ENCODE measurements at regions not wholly inside any gene's neighbourhood (a gene's known extent, or its start where the extent isn't known, plus 50 kb on each side); places are given as distances from the start of the nearest gene placed in this dataset.

DNA sequence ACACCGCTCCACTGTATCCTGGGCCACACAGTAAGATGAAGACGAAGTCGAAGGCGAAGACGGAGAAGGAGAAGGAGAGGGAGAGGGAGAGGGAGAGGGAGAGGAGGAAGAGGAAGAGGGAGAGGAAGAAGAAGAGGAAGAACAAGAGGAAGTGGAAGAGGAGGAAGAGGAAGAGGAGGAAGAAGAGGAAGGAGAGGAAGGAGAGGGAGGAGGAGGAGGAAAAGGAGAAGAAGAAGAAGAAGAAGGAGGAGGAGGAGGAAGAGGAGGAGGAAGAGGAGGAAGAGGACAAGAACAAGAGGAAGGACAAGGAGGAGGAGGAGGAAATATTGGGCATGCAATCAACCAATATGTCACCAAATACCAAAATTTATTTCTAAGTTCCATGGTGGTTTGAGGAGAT, 149.5 kb upstream of the ERCC4 start:
- no peak overlapping the region for H3K4me3 ChIP-seq

DNA sequence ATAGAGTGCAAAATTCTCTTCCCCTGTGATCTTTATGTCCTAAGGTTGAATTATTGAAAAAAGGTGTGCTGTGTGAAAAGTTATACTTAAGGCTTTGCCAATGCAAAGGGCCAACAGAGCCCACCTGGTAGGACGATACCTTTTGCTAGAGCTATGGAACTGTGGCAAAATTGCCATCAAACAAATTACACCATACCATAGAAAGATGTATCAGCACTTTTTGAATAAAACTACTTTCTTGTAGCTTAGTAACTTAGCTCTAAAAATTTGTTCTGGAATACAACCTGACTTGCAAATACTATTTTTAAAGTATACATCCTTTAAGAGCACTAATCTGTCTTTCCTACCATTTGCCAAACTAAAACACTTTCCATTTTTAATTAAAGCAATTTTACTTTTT, 147.2 kb upstream of the ERCC4 start:
- Histone ChIP-seq H3K4me3 (no peak overlapping the region), H3K27ac (no peak overlapping the region)

More for the DNA sequence above, 149.5 kb upstream of the ERCC4 start:
- no peak overlapping the region for H3K27ac ChIP-seq

DNA sequence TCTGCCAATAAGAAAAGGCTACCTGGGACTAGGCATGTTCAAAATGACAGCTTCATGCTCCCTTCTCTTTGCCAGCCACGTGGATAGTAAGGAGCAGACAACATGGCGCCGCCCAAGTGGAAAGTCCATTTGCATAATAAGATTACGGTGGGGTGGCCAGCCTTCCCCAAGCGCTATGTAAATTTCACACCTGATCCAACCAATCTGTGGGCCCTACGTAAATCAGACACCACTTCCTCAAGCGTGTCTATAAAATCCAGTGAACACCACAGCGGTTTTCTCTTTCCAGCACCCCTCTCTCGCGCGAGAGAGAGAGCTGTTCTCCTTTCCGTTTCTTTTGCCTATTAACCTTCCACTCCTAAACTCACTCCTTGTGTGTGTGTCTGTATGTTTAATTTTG, 140.3 kb upstream of the ERCC4 start:
- H3K27ac ChIP-seq = no peak overlapping the region
- H3K4me3 ChIP-seq = no peak overlapping the region

DNA sequence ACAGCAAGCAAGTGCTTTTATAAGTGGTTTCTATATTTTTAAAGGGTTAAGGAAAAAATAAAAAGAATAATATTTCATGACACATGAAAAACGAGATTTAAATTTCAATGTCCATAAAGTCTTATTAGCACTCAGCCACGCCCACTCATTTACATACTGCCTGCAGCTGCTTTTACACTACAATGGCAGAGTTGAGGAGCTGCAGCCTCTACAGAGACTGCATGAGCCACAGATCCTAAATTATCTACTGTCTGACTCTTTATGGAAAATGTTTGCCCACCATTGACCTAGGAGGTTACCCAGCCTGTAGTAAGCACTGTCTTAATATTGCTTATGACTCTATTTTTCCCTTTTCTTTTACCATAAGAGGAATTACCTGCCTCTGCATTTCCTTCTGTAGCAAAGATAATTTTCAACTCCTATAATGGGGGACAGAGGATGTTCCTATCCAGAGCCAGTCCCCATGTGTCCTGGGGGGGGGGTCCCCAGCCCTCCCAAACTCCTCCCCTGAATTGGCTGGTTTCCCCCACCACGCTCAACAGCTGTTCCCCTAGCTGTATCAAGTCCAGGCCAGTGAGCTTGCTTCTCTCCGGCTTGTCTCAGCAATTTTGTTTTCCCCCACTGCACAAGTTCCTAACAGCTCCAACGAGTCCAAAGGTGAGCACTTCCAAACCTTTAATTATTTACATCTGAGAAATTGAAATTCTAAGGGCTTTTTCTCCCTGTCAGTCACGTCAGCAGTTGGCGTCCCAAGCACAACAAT, 139.4 kb upstream of the ERCC4 start:
- no peak overlapping the region for H3K4me3 ChIP-seq
- no peak overlapping the region for H3K27ac ChIP-seq

DNA sequence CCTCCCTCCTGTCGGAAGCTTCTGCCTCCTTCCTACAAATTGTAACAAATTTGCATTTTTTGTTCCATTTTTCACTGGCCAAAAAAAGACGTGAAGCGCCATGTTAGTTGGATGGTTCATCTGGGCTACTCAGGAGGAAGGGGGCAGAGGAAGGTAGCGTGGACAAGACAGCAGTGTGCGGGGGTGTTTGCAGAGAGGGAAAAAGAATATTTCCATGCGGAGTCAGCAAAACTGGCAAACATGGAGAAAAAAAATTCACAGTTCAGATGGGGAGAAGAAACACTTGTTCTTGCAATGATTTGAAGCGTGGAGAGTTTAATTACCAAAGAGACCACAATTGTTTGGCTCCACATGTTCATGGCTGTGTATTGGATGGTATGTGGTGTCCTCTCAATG, 138.8 kb upstream of the ERCC4 start:
- no peak overlapping the region for H3K27ac ChIP-seq
- no peak overlapping the region for H3K4me3 ChIP-seq

DNA sequence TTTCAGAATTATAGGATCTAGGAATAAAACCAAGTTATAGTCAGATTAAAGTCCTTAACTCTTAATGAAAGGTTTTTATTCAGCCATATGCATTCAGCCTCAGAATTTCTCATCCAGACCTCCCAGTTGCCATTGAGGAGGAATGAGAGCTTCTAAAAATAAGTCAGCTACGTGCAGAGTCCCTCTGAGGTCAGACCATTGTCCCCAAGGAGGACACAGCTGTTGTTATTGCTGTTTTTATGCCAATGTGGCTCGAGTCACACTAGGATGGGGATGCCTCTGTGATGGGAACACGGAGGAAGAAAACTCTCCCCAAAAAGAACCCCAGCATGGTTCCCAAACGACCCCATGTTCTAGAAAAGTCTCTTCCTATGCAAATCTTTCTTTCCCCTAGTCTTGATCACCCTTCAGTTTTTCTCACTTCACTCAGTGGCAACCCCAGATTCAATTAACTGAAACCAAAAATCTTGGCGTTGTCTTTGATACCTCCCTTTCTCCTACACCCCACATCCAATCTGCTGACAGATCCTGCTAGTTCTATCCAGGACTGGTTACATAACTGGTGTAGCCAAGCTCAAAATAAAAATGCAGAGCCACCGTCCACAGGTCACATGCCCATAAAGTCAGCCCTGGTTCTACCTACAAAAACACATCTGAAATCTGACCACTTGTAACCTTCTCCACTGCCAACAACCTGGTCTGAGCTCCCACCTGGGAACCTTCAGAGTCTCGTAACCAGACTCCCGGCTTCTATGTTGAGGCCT, 138.2 kb upstream of the ERCC4 start:
- H3K4me3 ChIP-seq = no peak overlapping the region
- H3K27ac ChIP-seq = no peak overlapping the region

DNA sequence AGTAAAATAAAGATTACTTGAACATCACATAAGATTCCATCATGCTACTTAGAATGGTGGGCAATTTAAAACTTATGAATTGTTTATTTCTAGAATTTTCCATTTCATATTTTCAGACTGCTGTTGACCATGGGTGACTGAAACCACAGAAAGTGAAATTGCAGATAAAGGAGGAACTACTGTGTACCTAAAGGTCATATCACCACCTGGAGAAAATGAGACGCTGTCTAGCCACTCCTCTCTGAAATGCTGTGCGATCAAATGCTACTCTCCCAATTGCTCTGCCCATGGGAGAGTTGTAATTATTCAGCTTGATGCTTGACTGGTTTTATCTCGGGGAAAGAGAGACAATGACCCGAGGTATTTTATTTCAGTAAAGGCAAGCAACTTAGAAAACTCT, 128.9 kb upstream of the ERCC4 start:
- Histone ChIP-seq H3K27ac (no peak overlapping the region), H3K4me3 (no peak overlapping the region)

DNA sequence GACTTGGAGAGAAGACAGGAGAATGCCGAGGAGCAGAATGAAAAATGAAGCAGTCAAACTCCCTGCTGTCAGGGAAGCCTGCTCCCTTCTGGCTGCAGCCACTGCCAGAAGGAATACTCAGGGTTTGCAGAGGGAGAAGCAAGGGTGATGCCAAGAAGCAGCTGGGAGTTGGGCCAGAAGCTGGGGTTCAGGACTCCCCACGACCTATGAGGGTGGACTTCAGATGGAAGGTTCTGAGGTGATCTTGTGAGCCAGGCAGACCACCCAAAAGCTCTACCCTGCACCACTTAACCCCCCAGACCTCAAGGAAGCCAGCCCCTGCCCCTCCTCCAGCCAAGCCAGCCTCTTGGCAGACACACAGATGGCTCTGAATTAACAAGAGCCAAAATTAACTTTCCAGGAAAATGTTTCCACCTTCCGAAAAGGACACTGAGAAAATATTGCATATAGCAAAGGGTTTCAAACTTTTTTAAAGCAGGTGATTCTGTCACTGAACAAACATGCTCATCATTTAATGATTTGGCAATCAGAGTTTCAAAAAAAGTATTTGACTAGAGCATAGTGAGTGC, 126.0 kb upstream of the ERCC4 start:
- peak overlapping the region in 1 of 21 experiments; percentile 68 for H3K27ac ChIP-seq
- no peak overlapping the region for H3K4me3 ChIP-seq

DNA sequence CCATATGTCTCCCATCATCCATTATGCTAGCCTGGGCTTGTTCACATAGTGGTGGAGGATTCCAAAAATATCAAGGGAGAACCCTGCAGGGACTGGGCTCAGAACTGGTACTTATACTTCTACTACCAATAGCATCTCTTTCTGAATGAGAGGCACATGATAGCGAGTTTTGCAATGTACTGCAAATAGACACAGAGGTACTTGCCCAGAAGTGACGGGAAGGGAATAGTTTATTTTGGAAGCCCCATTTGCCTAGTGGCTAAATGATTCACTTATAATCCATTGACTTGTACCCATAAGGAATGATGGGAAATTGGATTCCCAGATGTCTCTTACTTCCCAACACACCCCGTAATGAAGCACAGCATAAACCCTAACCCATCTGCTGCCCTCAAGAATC, 124.8 kb upstream of the ERCC4 start:
- H3K4me3 ChIP-seq = no peak overlapping the region
- H3K27ac ChIP-seq = peak overlapping the region in 1 of 21 experiments; percentile 68

DNA sequence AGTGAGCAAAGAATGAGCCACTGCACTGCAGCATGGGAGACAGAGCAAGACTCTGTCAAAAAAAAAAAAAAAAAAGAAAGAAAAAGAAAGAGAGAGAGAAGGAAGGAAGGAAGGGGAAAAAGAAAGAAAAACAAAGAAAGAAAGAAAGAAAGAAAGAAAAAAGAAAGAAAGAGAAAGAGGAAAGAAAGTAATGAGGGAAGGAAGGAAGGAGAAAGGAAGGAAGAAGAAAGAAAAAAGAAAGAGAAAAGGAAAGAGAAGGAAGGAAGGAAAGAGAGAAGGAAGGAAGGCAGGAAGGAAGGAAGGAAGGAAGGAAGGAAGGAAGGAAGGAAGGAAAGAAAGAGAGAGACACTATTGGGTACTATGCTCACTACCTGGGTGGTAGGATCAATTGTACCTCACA, 122.2 kb upstream of the ERCC4 start:
- no peak overlapping the region for H3K4me3 ChIP-seq
- H3K27ac ChIP-seq = no peak overlapping the region

DNA sequence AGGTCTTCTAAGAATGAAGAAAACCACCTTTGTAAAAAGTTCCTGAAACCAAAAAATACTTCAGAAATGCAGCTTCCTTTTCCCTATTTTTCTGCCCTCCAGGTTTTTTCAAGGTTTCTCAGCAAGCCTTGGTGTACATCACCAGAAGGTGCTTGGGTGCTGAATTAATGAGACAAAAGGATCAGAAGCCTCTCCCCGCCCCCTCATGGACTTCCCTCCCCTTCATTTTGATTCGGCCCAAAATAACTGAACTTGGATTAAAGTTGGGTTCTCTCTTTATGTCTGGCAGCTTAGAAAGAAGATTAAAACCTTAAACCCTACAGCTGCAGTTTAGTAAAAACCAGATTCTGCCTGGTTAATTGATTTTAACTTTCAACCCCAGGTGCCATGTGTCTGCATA, 121.7 kb upstream of the ERCC4 start:
- no peak overlapping the region for H3K27ac ChIP-seq
- no peak overlapping the region for H3K4me3 ChIP-seq

DNA sequence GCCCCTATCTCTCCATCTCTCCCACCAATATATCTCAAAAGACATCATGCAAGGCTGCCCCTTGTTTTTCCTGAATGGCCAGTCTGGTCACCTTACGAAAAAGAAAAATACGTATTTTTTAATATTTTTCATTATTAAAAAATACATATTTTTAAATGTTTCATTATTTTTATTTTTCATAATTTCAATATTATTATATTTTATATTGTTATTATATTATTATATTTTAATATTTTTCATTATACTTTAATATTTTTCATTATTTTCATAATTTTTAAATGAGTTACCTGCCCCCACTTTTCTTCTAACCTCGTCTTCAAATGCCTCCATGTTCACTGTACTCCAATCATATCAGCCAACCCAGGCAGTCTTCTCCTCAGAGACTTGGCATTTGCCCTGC, 116.0 kb upstream of the ERCC4 start:
- no peak overlapping the region for H3K4me3 ChIP-seq
- H3K27ac ChIP-seq = no peak overlapping the region

DNA sequence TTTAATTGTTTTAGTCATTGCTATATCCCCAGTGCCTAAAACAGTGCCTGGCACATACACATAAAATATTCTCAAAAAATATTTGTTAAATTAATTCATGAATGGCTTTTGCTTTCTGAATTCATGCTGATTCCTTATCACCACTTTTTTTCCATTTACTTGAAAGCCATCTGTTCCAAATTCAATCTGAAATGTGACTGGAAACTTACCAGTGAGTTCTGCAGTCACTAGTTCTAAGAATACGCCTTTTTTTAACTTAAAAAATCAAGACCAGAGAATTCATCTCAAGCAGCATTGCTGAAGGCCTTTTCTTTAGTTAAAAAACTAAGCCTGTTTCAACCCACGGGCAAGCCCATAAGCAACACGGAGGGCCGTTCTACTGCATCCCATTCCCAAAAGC, 114.0 kb upstream of the ERCC4 start:
- no peak overlapping the region for H3K27ac ChIP-seq
- no peak overlapping the region for H3K4me3 ChIP-seq

DNA sequence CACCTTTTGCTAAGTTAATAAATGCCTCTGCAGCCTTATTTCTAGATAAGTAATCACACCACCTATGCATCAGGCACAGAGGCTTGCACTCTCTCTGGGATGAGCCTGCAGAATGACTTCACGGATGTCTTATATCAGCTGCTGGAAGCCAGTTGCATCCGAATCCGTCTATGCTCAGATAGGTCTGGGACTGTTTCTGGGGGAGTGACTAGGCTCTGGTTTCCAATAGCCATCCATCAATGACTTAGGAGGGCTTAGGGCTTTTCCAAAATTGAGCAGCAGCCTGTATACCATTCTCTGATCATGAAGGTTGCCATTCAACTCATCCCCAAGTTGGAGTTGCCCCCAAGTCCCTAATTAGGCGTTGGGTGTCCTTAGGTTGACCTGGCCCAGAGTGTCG, 113.3 kb upstream of the ERCC4 start:
- Histone ChIP-seq H3K27ac (no peak overlapping the region), H3K4me3 (no peak overlapping the region)

DNA sequence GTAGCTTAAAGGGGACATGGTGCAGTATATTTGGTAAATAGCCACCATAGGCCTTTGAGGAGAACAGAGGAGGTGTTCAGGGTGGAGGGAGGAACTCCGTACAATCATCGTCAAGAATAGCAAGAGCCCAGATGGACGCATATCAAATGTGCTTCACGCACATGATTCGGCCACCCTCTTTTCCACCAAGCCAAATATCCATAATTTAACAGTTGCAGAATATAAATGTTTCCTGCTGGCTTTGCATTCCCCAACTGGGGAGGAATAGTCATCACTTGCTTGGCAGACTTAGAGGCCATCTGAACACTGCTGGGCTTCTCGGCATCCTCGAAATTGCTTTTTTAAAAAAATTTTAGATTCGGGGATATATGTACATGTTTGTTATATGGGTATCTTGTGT, 111.9 kb upstream of the ERCC4 start:
- Histone ChIP-seq H3K27ac (no peak overlapping the region), H3K4me3 (no peak overlapping the region)

DNA sequence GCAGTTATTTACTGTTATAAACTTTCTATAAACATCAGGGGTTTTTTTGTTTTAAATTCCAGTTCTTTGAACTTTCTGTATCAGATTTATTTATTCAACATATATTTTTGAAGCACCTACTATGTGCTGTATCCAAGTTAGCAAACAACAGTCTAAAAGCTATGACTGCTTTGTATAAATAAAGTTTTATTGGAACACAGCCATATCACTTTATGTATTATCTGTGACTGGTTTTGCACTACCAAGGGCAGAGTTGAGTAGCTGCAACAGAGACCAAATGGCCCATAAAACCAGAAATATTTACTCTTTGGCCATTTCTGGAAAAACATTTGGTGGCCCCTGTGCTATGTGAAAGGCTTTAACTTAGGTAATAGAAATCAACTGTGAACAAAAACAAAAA, 110.2 kb upstream of the ERCC4 start:
- H3K4me3 ChIP-seq = no peak overlapping the region
- H3K27ac ChIP-seq = no peak overlapping the region

DNA sequence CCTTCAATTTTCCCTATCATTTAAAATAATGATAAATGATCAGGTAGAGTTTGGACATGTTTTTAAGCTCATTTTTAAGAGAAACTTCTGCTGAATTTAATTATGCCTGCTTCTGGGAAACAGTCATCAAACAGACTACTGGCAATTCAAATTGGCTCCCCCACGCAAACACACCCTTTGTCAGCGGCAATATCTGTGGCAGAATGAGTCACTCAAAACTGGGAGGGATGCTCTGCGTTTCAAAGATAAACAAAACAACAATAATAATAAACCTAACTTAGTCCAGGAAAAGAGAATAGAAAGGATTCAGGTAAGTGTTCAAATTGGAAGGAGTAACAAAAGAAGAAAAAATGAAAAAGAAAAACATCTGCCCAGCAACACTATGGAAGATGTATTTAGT, 108.1 kb upstream of the ERCC4 start:
- H3K27ac ChIP-seq = peak overlapping the region in 2 of 21 experiments; percentile 47 to 50

DNA sequence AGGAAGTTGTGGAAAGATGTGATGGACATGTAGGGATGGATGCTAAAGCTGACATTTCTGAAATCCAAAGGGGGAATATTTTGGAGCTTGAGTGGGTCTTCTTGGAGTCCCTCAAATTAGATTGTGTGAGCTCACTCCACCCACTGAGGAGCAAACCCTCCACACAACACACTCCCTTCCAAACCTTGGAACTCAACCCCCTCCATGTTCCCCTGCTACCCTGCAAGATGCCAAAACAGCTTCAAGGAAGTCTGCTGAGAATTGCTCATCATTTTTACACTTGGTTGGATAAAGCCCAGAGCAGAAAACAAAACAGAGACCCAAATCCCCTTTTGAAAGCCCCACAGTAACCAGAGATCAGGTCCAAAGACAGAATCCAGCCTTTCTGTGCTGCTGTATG, 103.3 kb upstream of the ERCC4 start:
- Histone ChIP-seq H3K27ac (no peak overlapping the region), H3K4me3 (no peak overlapping the region)

More for the DNA sequence above, 108.1 kb upstream of the ERCC4 start:
- H3K4me3 ChIP-seq = no peak overlapping the region

DNA sequence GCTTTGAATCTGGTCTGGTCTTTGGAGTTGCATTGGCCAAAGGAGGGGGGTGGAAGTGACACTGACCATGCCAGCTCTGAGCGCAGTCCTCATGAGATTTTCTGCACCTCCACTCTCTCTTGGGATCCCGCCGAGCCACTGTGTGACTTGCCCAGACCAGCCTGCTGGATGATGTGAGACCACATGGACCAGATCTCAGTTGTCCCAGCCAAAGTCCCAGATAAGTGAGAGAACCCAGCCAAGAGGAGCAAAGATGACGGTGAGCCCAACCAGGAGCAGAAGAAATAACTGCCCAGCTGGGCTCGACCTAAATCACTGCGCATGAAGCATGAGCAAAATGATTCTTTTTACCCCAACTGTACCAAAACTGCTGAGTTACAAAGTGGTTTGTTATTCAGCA, 96.5 kb upstream of the ERCC4 start:
- no peak overlapping the region for H3K4me3 ChIP-seq
- no peak overlapping the region for H3K27ac ChIP-seq

DNA sequence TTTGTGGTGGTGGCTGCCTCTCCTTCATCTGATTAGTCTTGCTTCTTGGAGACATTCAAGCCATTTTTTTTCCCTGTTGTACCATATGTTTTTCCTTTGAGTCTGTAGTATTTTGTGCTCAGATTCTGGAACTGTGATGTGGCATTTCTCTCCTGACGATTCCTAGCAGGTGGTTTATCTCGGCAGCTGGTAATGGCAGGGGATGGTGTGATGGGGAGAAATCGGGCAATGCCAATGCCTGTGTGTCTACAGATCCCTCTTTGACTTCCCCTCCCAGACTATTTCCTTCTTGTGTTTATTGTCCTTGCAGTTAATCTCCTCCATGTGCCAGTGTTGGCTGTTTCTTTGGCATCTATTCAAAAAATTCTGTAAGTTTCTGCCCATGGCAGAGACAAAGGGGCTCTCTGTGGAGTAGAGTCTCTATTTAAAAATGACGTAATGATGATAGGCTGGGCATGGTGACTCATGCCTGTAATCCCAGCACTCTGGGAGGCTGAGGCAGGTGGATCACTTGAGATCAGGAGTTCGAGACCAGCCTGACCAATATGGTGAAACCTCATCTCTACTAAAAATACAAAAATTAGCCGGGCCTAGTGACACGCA, 90.2 kb upstream of the ERCC4 start:
- H3K4me3 ChIP-seq = no peak overlapping the region
- H3K27ac ChIP-seq = peak overlapping the region in 1 of 21 experiments; percentile 21

DNA sequence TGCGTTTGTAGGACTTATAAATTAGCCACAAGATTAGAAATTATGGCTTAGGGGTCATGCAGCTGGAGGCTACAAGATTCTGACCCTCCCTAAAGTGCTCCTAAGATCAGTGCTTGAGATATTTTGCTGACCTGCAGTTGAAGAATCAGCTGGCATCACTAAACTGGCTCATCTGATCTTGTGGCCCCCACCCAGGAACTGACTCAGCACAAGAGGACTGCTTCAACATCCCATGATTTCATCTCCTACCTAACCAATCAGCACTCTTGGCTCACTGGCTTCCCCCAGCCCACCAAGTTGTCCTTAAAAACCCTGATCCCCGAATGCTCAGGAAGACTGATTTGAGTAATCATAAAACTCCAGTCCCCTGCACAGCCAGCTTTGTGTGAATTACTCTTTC, 86.4 kb upstream of the ERCC4 start:
- Histone ChIP-seq H3K27ac (peak overlapping the region in 1 of 21 experiments; percentile 50), H3K4me3 (no peak overlapping the region)
